GM19372 (cell line): ENCODE measurements at regions not wholly inside any gene's neighbourhood (a gene's known extent, or its start where the extent isn't known, plus 50 kb on each side); places are given as distances from the start of the nearest gene placed in this dataset.
"Not testable (repeated sequence)": the region's sequence is repeated elsewhere in the genome, so short reads cannot be mapped to it uniquely, and the experiment has no call there.

Experiments
- ATAC-seq: cut with Tn5 transposase; IDR thresholded peaks from one replicate; pipeline ENCODE4 v1.9.1; 2021; ENCODE audit warnings: mild to moderate bottlenecking, low read depth, moderate library complexity; ENCODE audit not compliant: unreplicated experiment

DNA sequence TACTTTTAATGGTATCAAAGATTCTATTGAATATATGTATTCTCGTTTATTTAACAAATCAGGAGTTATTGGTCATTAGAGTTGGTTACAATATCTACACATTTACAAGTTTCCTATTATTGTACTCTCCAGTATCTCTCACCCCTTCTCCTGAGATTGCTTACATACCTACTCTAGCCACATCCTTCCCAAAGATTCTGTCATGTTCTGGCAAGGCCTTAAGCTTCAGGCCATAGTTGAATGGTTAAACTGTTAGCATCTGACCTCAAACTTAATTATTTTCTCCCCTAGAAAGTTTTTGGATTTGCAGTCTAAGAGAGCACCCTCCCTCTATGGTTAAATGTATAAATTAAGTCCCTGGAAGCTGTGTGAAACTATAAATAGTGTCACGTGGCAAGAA lies 784.2 kb downstream of the GLUD2 start:
- no peak for ATAC-seq

GRCh38 chrX:121832446-121832845 lies 785.0 kb downstream of the GLUD2 start:
- no peak for ATAC-seq

- no peak for ATAC-seq
Observed at GRCh38 chrX:121836000-121836399, 788.6 kb downstream of the GLUD2 start.

DNA sequence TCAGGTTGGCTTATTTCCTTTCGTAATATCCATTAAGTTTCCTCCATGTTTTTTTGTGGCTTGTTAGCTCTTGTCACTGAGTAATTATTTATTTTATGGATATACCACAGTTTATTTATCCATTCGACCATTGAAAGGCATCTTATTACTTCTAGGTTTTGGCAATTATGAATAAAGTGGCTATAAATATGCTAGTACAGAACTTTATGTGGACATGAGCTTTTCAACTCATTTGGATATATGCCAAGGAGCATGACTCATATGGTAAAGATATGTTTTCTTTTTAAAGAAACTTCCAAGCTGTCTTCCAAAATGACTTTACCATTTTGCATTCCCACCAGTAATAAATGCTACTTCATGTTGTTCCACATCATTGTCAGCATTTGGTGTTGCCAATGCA lies 803.6 kb downstream of the GLUD2 start:
- no peak for ATAC-seq

- no peak for ATAC-seq
Observed at GRCh38 chrX:121853762-121854613, 806.6 kb downstream of the GLUD2 start.

DNA sequence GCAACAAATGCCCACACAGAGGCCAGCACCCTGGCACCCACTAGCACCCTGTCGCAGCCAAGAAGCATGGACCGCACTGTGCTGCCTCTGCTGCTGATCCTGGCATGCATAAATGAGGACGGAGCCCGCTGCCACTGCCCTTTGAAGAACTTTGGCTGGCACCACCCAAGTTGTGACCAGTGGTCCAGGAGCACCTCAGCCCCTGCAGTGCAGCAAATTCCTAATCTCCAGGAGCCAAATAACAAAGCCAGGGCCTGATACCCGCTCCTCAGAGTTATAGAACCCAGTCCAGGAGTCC lies 807.2 kb downstream of the GLUD2 start:
- no peak for ATAC-seq

DNA sequence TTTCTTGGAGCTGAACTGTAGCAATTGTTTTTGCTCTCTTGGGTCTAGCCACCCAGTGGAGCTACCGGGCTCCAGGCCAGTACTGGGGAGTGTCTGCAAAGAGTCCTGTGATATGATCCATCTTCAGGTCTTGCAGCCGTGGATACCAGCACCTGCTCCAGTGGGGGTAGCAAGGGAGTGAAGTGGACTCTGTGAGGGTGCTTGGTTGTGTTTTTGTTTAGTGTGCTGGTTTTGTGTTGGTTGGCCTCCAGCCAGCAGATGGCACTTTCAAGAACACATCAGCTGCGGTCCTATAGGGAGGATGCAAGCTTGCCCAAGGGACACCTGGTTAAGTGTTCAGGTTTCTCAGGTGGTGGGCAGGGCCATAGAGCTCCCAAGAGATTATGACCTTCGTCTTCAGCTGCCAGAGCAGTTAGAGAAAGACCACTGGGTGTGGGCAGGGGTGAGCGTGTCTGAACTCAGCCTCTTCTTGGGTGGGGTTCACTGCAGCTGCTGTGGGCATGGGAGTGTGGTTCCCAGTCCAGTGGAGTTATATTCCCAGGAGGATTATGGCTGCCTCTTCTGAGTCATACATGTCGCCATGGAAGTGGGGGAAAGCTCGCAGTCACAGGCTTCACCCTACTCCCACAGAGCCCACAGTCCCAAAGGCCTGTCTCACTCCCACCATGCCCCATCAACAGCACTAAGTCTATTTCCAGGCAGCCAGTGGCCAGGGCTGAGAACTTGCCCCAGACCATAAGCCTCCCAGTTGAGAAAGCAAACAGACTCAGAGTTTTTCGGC lies 811.6 kb downstream of the GLUD2 start:
- ATAC-seq = no peak

- no peak for ATAC-seq
Observed at GRCh38 chrX:121863976-121864375, 816.6 kb downstream of the GLUD2 start.

DNA sequence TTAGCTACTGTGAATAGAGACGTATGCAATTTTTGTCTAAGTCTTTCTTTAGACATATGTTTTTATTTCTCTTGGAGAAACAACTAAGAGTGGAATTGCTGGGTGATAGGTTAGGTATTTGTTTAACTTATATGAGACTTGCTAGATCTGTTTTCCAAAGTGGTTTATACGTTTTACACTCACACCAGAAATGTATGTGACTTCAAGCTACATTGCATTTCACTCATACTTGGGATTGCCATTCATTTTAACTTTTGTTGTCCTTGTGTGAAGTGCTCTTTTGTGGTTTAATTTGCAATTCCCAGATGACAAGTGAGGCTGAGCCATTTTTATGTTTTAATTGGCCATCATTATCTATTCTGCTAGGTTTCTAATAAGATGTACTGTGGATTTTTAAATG lies 817.2 kb downstream of the GLUD2 start:
- ATAC-seq = no peak

- ATAC-seq = no peak
Observed at GRCh38 chrX:121869876-121870477, 822.6 kb downstream of the GLUD2 start.

- no peak for ATAC-seq
Observed at GRCh38 chrX:121871122-121871521, 823.7 kb downstream of the GLUD2 start.

GRCh38 chrX:121876305-121876704 lies 828.9 kb downstream of the GLUD2 start:
- ATAC-seq = no peak

GRCh38 chrX:121877337-121877736 lies 829.9 kb downstream of the GLUD2 start:
- ATAC-seq = not testable (repeated sequence)

DNA sequence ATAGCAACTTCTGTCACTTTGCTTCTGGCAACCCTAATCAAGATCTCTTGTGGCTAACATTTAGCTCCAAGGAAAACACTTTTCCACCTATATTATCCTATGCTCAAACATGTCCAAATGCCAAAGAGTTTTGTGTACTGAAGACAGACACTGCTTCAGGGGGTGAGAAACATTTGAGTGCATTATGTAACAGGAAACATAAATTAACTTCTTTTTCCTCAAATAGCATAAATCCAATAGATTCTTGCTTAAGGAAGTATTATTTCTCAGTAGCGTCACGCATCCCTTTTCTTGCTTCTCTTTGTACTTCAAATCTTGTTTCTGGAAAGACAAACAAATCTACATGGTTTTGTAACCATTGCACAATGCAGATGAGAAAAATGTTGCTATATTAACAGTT lies 839.1 kb downstream of the GLUD2 start:
- no peak for ATAC-seq

- no peak for ATAC-seq
Observed at GRCh38 chrX:121894756-121895155, 847.3 kb downstream of the GLUD2 start.

DNA sequence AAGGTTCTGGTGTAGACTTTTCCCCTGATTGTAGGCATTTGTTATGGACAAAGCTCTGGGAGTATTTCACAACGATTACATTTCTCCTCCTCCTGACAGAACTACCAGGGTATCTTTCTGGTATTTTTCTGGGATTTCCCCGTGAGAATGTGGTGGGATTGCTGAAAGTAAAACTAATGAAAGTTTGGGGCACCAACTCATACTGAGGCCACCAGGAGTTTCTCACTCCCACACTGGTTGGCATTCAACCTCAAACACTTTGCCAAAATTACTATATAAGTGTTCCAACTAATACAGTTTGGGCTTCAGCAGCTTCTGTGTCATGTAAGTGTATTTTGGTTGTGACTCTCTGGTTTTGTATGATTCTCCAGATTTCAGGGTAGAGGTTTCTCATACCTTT lies 855.1 kb downstream of the GLUD2 start:
- ATAC-seq = no peak

- ATAC-seq = no peak
Observed at GRCh38 chrX:121903961-121904360, 856.6 kb downstream of the GLUD2 start.

GRCh38 chrX:121921258-121921657 lies 873.8 kb downstream of the GLUD2 start:
- ATAC-seq = no peak

- no peak for ATAC-seq
Observed at GRCh38 chrX:121931567-121931966, 884.2 kb downstream of the GLUD2 start.

DNA sequence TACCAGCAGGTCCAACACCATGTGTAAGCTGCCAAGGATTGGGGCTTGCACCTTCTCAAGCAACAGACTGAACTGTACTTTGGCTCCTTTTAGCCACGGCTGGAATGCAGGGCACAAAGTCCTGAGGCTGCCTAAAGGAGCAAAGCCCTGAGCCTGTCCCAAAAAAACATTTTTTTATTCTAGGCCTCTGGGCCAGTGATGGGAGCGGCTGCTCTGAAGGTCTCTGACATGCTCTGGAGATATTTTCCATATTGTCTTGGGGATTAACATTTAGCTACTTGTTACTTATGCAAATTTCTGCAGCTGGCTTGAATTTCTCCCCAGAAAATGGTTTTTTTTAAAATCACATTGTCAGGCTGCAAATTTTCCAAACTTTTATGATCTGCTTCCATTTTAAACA lies 885.3 kb downstream of the GLUD2 start:
- no peak for ATAC-seq

DNA sequence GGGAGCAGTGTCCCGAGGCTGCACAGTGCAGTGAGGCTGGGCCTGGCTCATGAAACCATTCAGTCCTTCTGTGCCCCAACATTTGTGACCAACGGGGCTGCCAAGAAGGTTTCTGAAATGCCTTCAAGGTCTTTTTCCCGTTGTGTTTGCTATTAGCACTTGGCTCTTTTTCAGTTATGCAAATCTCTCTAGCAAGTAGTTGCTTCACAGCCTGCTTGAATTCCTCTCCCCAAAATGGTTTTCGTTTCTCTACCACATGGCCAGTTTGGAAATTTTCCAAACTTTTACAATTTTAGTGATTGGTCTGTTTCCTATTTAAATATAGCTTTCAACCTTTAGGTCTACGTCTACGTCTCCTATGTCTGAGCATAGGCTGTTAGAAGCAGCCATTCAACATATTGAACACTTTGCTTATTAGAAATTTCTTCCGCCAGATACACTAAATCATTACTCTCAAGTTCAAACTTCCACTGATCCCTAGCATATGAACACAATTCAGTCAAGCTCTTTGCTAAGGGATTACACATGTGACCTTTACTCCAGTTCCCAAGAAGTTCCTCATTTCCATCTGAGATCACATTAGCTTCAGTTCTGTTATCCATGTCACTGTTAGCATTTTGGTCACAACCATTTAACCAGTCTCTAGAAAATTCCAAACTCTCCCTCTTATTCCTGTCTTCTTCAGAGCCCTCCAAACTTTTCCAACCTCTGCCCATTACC lies 901.8 kb downstream of the GLUD2 start:
- ATAC-seq = no peak
